Spleen (tissue), 7 donors: ENCODE measurements at regions not wholly inside any gene's neighbourhood (a gene's known extent, or its start where the extent isn't known, plus 50 kb on each side); places are given as distances from the start of the nearest gene placed in this dataset.
"Not testable (repeated sequence)": the region's sequence is repeated elsewhere in the genome, so short reads cannot be mapped to it uniquely, and the experiment has no call there.

Source experiments
- CTCF ChIP-seq, 11 experiments: fragments of 200-600 bp in 7 of 11; fragments of 450-650 bp in 4 of 11; sonication (generic) in 4 of 11; IDR thresholded peaks in 8 of 11; conservative IDR thresholded peaks in 3 of 11; 1 replicate in 7 of 11; 2 replicates in 4 of 11; pipeline versions ENCODE4 v1.4.0 to v1.8.0; 2016 to 2021; ENCODE audit warnings: antibody characterized with exemption in 11 of 11, inconsistent platforms in 4 of 11, mild to moderate bottlenecking in 1 of 11
- POLR2A ChIP-seq, 3 donors: fragments of 450-650 bp; IDR thresholded peaks; one replicate each; pipeline ENCODE4 v1.5.1; 2017; ENCODE audit warnings: antibody characterized with exemption in 3 of 3, mild to moderate bottlenecking in 1 of 3
- donor health status: DM: no; HTN: no; CAD: no; lungs with moderate emphysema.
- donor health status: DM: no; HTN: no; CAD: no.
- donor health status: DM: no; HTN: no; CAD: no.

DNA sequence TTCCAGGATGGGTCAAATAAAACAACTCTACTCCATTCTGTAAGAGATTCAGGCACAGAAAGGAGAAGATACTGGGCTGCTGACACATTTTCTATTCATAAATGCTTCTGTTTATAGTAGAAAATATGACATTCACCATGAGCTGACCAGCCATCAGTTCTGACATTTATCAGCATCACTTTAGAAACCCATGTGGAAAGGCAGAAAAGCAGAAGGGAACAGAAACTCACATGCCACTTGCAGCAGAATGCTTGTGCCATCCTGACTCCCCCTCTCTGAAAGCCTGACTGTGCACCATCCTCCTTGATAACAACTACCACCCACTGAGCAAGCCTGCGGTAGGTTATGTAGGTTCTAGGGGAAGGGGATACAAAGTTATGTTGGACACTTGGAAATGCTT, 527.7 kb downstream of the TTLL7 start:
- TF ChIP-seq CTCF (IDR thresholded peaks at IDR 0.05 in 8 of 11, conservative IDR thresholded peaks at IDR 0.05 in 3 of 11); POLR2A (IDR thresholded peaks at IDR 0.05): not testable (repeated sequence)
